ENCODE measurements at regions not wholly inside any gene's neighbourhood (a gene's known extent, or its start where the extent isn't known, plus 50 kb on each side); places are given as distances from the start of the nearest gene placed in this dataset.

DNA sequence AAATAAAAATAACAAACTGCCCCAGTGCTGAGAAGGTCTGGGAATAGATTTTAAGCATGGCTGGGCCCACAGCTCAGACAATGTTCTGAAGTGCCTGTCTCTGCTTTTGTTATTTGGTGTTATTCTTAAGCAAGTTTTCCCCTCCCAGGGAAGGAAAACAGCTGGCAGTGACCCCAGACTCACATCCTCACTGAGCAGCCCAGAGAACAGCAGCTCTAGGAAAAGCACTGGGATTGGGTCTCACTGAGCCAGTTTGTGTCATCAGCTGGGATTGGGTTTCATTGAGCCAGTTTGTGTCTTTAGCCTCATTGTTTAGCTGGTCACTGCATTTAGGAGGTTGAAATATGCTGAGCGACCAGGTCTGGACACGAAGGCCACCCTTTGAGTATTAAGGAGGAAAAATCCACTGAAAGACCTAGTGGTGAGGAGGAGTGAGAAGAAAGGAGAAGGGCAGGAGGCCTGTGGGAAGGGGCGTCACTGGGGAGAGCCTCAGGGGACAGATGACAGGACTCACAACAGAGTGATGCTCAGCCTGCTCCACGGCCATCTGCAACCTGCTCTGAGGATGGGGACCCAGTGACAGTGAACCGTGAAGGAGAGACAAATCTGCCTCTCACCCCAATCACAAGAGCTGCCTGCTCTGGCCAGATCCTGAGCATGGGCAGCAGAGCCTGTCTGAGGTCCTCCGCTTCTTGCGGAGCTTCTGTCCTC lies 103.8 kb downstream of the TOMM20 start:
- Histone ChIP-seq H3K27me3 (replicated peaks; ENCODE audit: control insufficient read depth, insufficient read depth, low read length) (no peaks in the 10 kb centered on the region), H3K36me3 (ENCODE audit: control insufficient read depth, insufficient read depth, low read length) (no peaks in the 10 kb centered on the region), H3K4me3 (replicated peaks; ENCODE audit: low read depth, low read length) (no peak overlapping the region)
- TF ChIP-seq, protein P1, sequence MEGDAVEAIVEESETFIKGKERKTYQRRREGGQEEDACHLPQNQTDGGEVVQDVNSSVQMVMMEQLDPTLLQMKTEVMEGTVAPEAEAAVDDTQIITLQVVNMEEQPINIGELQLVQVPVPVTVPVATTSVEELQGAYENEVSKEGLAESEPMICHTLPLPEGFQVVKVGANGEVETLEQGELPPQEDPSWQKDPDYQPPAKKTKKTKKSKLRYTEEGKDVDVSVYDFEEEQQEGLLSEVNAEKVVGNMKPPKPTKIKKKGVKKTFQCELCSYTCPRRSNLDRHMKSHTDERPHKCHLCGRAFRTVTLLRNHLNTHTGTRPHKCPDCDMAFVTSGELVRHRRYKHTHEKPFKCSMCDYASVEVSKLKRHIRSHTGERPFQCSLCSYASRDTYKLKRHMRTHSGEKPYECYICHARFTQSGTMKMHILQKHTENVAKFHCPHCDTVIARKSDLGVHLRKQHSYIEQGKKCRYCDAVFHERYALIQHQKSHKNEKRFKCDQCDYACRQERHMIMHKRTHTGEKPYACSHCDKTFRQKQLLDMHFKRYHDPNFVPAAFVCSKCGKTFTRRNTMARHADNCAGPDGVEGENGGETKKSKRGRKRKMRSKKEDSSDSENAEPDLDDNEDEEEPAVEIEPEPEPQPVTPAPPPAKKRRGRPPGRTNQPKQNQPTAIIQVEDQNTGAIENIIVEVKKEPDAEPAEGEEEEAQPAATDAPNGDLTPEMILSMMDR (IDR thresholded peaks at IDR 0.05; ENCODE audit: insufficient read depth, low read length, poor library complexity, severe bottlenecking), result no peak
- DNase-seq (ENCODE audit: extremely low read depth, insufficient read length), result peak; percentile 46

GRCh38 chr1:235023711-235024439 lies 104.8 kb downstream of the TOMM20 start:
- TF ChIP-seq, protein P1 (IDR thresholded peaks at IDR 0.05; ENCODE audit: insufficient read depth, low read length, poor library complexity, severe bottlenecking), result no peak
- Histone ChIP-seq H3K27me3 (replicated peaks; ENCODE audit: control insufficient read depth, insufficient read depth, low read length) (no peaks in the 10 kb centered on the region), H3K4me3 (replicated peaks; ENCODE audit: low read depth, low read length) (no peak overlapping the region), H3K36me3 (ENCODE audit: control insufficient read depth, insufficient read depth, low read length) (no peaks in the 10 kb centered on the region)
- no peak for DNase-seq (ENCODE audit: extremely low read depth, insufficient read length)

- peak; percentile 71 for DNase-seq (ENCODE audit: extremely low read depth, insufficient read length)
- TF ChIP-seq, protein P1 (IDR thresholded peaks at IDR 0.05; ENCODE audit: insufficient read depth, low read length, poor library complexity, severe bottlenecking), result no peak
- Histone ChIP-seq H3K27me3 (replicated peaks; ENCODE audit: control insufficient read depth, insufficient read depth, low read length) (no peaks in the 10 kb centered on the region), H3K36me3 (ENCODE audit: control insufficient read depth, insufficient read depth, low read length) (no peaks in the 10 kb centered on the region), H3K4me3 (replicated peaks; ENCODE audit: low read depth, low read length) (no peak overlapping the region)
Measured at GRCh38 chr1:235022981-235023710, 105.5 kb downstream of the TOMM20 start.

DNA sequence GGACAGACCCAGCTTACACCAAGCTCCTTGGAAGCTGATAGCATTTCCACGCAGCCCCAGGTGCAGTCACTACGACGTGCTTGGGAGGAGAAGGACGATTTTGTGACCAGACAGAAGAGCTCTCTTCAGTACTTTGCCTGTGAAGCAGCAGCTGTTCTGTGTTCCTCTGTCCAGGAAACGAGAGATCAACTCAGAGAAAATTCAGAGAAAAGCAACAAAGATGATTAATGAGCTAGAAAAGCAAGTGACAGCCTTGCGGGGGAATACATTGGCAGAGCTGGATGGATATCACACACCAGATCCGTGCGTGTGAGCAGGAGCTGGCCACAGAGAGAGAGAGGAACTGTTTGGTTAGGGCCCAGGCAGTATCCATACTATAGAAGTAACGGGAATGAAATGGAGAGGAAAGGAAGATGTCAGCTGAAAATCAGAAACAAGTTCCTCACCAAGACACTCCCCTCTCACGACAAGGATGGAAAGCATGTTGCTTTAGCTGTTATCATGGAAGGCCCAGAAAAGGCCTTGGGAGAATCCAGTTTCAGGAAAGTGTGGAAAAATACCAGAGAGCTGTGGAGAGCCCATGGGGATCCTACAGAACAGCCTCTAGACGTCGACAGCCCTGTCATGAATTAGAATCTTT lies 106.2 kb downstream of the TOMM20 start:
- TF ChIP-seq, protein P1 (IDR thresholded peaks at IDR 0.05; ENCODE audit: insufficient read depth, low read length, poor library complexity, severe bottlenecking), result no peak
- DNase-seq (ENCODE audit: extremely low read depth, insufficient read length), result no peak
- no peaks in the 10 kb centered on the region for H3K27me3 ChIP-seq (replicated peaks; ENCODE audit: control insufficient read depth, insufficient read depth, low read length)
- no peak overlapping the region for H3K4me3 ChIP-seq (replicated peaks; ENCODE audit: low read depth, low read length)
- no peaks in the 10 kb centered on the region for H3K36me3 ChIP-seq (ENCODE audit: control insufficient read depth, insufficient read depth, low read length)

DNA sequence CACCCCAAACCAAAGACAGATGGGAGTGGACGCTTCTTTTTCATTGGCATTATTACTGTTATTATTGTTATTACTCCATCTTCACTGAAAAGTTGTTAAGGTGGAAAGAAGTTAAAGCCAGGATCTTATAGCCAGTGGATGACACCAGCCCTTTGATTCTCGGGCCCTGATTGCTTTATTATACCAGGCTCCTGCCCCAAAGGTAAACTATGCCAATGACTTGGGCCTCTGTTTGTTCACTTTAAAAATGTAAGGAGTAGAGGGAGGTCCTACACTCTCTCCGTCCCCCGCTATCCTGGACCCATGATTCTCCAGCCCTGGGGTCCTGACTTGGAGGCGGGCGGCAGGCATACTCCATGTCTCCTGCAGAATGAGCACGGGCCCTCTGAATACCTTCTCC lies 106.8 kb downstream of the TOMM20 start:
- Histone ChIP-seq H3K27me3 (replicated peaks; ENCODE audit: control insufficient read depth, insufficient read depth, low read length) (no peaks in the 10 kb centered on the region), H3K4me3 (replicated peaks; ENCODE audit: low read depth, low read length) (no peak overlapping the region), H3K36me3 (ENCODE audit: control insufficient read depth, insufficient read depth, low read length) (no peaks in the 10 kb centered on the region)
- DNase-seq (ENCODE audit: extremely low read depth, insufficient read length), result no peak
- TF ChIP-seq, protein P1 (IDR thresholded peaks at IDR 0.05; ENCODE audit: insufficient read depth, low read length, poor library complexity, severe bottlenecking), result no peak

Measured in GM06990 (cell line).